Chondrocyte (in vitro differentiated cells): ENCODE measurements at regions not wholly inside any gene's neighbourhood (a gene's known extent, or its start where the extent isn't known, plus 50 kb on each side); places are given as distances from the start of the nearest gene placed in this dataset.

Experiments
- DNase-seq: peaks from one replicate; pipeline ENCODE4 v3.0.0; 2021; ENCODE audit warnings: mixed read lengths, low spot score
- H3K27ac Mint-ChIP-seq: one replicate; pipeline ENCODE4 v1.8.0; 2021; ENCODE audit warnings: mild to moderate bottlenecking, moderate library complexity, mixed read lengths; ENCODE audit not compliant: unreplicated experiment
- H3K27me3 Mint-ChIP-seq: 2 replicates; pipeline ENCODE4 v1.8.0; 2021; ENCODE audit warnings: low read depth, mixed read lengths
- H3K36me3 Mint-ChIP-seq: 2 replicates; pipeline ENCODE4 v1.8.0; 2021; ENCODE audit warnings: low read depth, mixed read lengths
- H3K4me1 Mint-ChIP-seq: 2 replicates; pipeline ENCODE4 v1.8.0; 2021; ENCODE audit warnings: low read depth, mild to moderate bottlenecking, mixed read lengths
- H3K4me3 Mint-ChIP-seq: one replicate; pipeline ENCODE4 v1.8.0; 2021; ENCODE audit warnings: mild to moderate bottlenecking, moderate library complexity, mixed read lengths; ENCODE audit not compliant: unreplicated experiment
- H3K9me3 Mint-ChIP-seq: 2 replicates; pipeline ENCODE4 v1.8.0; 2021; ENCODE audit warnings: low read depth, mixed read lengths
- TF ChIP-seq, protein P1 (sequence below): fragments of 200-600 bp; sonication (generic); IDR thresholded peaks from 2 replicates; pipeline ENCODE4 v1.5.0; 2021; ENCODE audit warnings: antibody characterized with exemption, mild to moderate bottlenecking, moderate library complexity

DNA sequence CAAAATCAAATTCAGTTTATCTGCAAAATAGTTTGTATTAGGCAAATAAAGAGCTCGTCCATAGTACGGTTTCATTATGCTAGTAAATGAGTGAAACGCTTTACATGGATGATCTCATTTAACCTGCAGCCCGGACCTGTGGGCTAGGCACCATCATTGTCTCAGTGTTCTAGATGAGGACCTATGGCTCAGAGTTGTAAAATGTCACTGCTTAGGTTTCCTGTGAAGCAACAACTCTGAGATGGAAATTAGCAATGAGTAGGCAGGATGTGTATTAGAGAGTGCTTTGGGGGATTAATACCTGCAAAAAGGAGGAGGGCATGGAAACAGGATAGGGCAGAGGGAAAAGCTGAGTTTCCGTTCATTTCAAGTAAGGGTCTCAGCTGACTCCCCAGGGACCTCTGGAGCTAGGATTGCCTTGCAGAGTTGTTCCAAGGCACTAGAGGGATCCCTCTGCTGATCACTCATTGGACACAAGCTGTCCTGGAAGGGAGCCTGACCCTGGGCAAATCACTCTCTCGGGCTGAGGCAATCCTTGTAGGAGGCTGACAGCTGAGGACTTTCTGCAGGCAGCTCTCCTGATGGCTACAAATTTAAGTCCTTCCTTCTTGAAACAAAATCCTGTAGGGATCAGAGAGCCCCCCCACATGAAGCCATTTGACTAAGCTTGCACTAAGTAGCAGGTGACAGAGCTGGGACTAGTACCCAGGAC is 58.8 kb upstream of the SIX2 start:
- H3K27me3 Mint-ChIP-seq, result no peaks in the 10 kb centered on the region
- TF ChIP-seq, protein P1, sequence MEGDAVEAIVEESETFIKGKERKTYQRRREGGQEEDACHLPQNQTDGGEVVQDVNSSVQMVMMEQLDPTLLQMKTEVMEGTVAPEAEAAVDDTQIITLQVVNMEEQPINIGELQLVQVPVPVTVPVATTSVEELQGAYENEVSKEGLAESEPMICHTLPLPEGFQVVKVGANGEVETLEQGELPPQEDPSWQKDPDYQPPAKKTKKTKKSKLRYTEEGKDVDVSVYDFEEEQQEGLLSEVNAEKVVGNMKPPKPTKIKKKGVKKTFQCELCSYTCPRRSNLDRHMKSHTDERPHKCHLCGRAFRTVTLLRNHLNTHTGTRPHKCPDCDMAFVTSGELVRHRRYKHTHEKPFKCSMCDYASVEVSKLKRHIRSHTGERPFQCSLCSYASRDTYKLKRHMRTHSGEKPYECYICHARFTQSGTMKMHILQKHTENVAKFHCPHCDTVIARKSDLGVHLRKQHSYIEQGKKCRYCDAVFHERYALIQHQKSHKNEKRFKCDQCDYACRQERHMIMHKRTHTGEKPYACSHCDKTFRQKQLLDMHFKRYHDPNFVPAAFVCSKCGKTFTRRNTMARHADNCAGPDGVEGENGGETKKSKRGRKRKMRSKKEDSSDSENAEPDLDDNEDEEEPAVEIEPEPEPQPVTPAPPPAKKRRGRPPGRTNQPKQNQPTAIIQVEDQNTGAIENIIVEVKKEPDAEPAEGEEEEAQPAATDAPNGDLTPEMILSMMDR, result peak; percentile 38
- H3K36me3 Mint-ChIP-seq, result no peaks in the 10 kb centered on the region
- H3K4me3 Mint-ChIP-seq, result no peak overlapping the region
- no peak for DNase-seq
- H3K4me1 Mint-ChIP-seq, result peaks cover 30% of the 10 kb centered on the region
- no peaks in the 10 kb centered on the region for H3K9me3 Mint-ChIP-seq
- H3K27ac Mint-ChIP-seq, result no peak overlapping the region
